Endothelial cell of umbilical vein (primary cell): ENCODE measurements at regions not wholly inside any gene's neighbourhood (a gene's known extent, or its start where the extent isn't known, plus 50 kb on each side); places are given as distances from the start of the nearest gene placed in this dataset.
"Not testable (repeated sequence)": the region's sequence is repeated elsewhere in the genome, so short reads cannot be mapped to it uniquely, and the experiment has no call there.

Experiments used
- CTCF ChIP-seq, 2 donors: IDR thresholded peaks; 1 replicate in 1 of 2; 2 replicates in 1 of 2; pipeline ENCODE4 v1.5.1; 2011; ENCODE audit warnings: low read length in 2 of 2, mild to moderate bottlenecking in 2 of 2, moderate library complexity in 2 of 2, control low read depth in 1 of 2, inconsistent platforms in 1 of 2, low read depth in 1 of 2; ENCODE audit not compliant: insufficient read depth in 1 of 2; ENCODE audit errors: extremely low read depth in 1 of 2
- EZH2 ChIP-seq: IDR thresholded peaks from 2 replicates; pipeline ENCODE4 v1.6.1; 2012; ENCODE audit warnings: borderline replicate concordance, low read depth, mild to moderate bottlenecking, moderate library complexity, low read length, inconsistent platforms; ENCODE audit not compliant: severe bottlenecking
- MAX ChIP-seq: IDR thresholded peaks from 2 replicates; pipeline ENCODE4 v1.6.1; 2011; ENCODE audit not compliant: insufficient read depth, insufficient read length
- POLR2A ChIP-seq: IDR thresholded peaks from 2 replicates; pipeline ENCODE4 v1.6.1; 2012; ENCODE audit warnings: low read depth, mild to moderate bottlenecking, control low read depth, low read length

GRCh38 chr7:73201264-73201663 is 107.4 kb downstream of the NSUN5 start:
- not testable (repeated sequence) for TF ChIP-seq CTCF (IDR thresholded peaks at IDR 0.05; ENCODE audit: extremely low read depth in 1 of 2, insufficient read depth in 1 of 2, low read depth in 1 of 2, low read length in 2 of 2); POLR2A; MAX; EZH2
